Activated CD4-positive, alpha-beta T cell treated with anti-CD3 and anti-CD28 coated beads, Interleukin-2, amount 50 U/mL, for 48 hours (primary cell): ENCODE measurements at regions not wholly inside any gene's neighbourhood (a gene's known extent, or its start where the extent isn't known, plus 50 kb on each side); places are given as distances from the start of the nearest gene placed in this dataset.
"Not testable (repeated sequence)": the region's sequence is repeated elsewhere in the genome, so short reads cannot be mapped to it uniquely, and the experiment has no call there.

Source experiments
- DNase-seq, 2 experiments: peaks; one replicate each; pipeline ENCODE4 v3.0.0-alpha.2; 2020

DNA sequence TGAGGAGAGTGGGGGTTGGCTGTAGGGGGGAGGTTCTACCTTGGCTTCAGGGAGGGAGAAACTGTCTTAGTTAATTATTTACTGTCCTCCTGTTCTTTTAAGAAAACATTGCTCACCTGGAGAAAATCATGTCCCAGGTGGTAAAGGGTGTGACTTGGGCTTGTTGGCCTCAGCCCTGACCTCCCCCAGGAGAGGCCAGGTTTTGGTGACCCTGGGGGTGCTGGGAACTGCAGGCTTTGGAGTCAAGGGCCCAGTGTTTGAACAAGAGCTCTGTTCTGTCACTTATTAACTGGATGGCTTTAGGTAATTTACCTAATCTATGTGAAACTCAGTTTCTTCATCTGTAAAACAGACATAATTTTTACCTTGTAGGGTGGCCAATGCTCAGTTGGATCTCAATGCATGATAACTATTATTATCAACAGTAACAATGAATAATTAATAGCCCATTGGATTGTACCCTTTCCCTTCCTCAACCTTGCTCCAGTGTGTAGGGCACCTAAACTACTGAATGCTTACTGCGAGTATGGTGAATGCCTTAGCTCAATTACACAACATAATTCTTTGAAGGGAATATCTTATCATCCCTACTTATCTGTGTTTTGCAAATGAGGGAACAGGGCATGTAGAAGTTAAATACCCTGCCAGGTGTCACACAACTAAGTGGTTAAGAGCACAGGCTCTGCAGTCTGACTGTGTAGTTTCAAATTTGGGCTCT, 959.4 kb upstream of the DEFB115 start:
- DNase-seq: not testable (repeated sequence)

DNA sequence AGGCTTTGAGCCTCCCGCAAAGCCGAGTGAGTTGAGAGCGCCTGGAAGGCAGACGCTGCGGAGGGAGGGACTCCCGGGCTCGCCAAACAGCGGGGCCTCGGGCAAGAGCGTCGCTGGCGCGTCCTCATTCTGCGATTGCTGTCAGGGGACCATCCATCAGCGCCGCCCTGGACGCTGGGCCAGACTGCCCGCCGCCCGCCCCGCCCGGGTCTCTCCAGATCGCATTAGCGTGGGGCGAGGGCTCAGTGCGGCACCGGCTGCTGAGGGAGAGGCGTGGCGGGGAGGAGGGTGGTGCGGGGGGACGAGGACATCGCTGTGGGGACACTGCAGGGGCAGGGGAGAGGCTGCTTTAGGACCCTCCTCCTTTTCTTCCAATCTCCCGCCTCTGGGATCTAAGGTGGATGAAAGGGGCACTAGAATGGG, 957.2 kb upstream of the DEFB115 start:
- DNase-seq: not testable (repeated sequence)

DNA sequence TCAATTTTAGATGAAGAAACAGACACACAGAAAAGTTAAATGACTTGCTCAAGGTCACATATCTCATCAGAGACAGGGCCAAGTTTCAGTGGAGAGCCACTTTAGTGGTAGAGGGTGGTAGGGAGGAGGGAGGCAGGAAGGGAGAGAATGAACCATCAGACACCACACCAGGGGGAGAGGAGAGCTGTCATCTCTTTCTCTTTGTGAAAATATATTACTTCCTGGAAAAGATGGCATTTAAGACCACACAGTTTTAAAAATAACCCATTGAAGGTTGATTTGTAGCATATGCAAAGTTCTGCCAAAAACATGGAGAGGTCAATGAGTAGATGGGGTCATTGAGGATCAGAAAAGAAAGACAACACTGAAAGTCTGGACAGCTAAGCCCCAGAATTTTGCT, 954.7 kb upstream of the DEFB115 start:
- not testable (repeated sequence) for DNase-seq

DNA sequence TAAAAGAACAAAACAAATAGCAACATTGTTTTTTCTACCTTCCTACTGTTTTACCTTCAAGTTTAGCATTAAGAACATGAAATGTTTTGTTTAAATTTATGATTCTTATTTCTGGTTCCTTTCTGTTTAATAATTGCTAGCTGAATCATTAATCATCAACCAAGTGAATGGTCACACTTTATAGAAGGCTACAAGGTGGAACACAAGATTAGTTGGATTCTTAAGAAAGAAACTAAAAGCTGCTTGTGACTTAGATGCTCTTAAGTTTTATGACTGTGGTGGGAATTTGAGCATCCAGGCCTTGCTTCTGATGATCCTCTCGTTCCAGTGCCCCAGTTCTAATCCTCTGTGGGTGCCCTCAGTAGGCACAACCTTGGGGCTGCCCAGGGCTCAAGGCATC, 947.5 kb upstream of the DEFB115 start:
- DNase-seq: not testable (repeated sequence)

DNA sequence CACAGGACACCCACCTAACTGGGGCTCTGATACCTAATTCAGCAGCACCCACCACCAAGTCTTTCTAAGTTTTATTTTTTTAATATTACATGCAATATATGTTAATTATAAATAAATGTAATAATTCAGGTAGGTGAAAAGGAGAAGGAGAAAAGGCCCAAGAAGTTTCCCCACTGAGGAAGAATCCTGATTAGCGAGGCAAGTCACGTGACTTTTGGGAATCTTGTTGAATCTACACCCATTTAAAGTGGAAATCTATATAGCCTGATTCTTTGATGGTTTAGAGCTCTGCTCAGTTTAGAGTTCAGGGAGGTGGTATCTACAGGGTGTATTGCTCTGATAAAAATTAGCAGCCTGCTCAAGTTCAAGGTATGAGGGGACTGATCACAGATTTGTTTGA, 947.1 kb upstream of the DEFB115 start:
- not testable (repeated sequence) for DNase-seq

DNA sequence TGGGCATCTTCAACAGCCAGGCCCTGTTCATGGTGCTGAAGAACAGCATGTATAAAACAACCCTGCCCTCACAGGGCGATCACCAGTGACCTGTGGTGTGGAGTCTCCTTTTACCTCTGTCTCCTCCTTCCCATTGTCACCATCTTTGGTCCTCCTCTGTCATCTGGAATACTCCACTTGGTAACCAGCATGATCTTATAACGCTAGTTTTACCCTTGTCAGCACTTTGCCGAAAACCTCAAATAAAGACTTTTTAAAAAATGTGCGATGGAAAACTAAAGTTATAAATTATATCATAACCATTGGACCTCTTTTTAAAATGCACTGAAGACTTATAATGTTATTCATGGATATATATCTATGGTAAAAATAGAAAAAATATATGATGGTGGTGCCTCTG, 945.2 kb upstream of the DEFB115 start:
- DNase-seq: not testable (repeated sequence)

DNA sequence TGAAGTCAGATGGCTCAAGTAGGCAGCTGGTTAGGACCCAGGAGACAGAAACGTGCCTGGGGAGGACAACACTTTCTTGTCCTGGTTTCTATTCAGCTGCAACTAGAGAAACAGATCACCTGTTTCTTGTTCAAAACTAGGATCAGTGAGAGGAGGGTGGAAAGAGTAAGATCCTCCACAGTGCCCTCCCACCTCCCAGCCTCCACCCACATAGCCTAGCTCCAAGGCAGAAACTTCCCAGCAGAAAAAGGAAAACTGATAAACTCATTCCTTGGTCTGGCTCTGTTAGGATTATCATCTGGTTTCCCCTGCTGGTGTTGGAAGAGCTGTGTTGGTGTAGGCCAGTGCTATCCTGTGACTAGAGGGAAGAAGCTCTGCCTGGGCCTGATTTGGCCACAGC, 943.8 kb upstream of the DEFB115 start:
- DNase-seq: not testable (repeated sequence)

DNA sequence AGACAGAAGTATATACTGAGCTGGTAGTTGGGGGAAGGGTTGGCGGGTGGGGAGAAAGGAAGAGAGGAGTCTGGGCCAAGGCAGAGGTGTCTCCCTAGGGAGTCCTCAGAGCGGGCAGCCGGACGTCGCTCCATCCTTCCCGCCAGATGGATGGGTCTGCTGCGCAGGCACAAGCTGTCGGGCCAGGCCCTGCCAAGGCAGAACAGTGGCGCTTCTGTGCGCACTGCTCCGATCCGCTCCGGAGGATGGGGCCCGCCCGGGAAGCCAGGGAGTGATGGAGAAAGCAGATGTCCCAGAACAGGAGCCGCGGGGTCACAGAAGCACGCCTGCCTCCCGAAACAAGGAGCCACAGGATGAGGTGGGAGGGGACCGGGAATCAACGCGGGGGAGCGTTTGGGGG, 941.4 kb upstream of the DEFB115 start:
- DNase-seq: not testable (repeated sequence)

DNA sequence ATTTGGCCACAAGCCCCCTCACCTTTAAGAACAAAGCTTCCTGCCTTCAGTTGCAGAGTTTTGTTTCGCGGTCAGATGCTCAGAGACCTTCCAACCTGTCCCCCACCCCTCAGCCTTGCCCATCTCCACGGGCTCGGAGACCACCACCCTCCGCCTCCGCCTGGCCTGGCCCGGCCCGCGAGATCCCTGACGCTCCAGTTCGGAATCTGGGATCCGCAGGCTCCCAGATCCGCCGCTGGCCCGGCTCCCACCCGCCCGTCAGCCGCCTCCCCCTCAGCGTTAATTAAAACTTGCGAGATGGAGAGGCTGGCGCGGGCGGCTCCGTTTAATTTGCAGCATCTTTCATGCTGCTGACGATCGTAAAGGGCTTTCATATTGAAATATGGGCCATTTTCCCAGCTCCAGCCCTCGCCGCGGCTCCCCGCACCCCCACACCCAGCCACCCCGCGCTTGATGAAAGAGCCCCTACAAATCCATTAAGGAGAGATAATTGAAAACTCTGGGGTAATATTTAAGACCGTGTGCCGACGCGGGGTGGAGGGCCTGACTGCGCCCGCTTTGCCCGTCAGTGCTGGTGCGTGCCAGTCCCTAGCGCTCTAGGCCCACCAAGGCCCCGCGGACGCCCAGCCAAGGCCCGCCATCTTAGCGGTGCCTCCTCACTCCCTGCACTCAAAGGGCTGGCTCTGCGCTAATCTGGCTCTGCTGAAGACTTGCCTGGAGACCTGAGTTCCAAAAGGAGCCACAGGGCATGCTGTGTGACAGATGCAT, 940.7 kb upstream of the DEFB115 start:
- DNase-seq: not testable (repeated sequence)

DNA sequence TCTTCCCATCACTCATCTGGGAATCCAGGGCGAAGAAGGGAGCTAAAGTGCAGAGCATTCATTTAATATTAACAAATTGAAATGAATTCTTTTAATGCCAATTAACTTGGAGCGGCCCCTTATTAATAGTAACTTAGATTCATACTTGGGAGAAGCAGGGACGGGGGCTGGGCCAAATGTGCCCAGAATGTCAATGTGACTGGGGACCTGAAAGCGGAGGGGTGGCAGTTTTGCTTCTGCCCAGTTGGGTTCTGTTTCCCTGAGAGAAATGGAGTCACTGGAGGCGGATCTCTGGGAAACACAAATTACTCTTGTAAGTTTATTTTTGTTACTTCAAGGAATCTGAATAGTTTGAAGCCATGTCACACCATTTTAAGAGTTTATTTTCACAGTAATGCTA, 923.7 kb upstream of the DEFB115 start:
- not testable (repeated sequence) for DNase-seq

DNA sequence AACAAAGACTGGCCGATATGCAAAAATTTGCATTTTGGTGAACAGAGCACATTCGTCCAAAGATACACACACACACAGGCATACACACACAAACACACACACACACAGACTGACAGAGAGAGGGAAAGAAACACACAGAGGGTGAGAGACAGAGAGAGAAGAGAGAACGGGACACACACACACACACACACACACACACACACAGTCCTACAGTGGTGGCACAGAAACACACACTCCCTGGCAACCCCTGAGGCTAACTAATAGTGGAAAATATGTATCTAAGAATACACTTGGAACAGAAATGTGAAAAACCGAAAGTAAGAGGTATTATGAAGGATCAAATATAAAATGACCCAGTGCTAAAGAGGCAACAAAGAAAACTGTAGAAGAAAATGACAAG, 919.9 kb upstream of the DEFB115 start:
- not testable (repeated sequence) for DNase-seq

DNA sequence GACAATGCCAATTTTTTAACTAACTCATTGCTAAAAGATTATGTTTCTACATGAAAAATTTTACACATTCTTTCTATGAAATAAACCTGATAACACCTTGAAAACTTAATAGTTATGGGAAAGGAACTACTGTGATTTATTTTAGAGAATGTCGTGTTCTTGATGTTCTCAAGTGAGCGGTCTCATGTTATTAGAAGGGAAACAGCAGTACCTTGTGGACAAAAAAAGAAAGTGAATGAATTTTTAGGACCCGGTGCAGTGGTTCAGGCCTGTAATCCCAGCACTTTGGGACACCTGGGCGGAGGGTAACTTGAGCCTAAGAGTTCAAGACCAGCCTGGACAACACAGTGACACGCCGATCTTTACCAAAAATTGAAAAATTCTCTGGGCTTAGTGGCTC, 908.5 kb upstream of the DEFB115 start:
- not testable (repeated sequence) for DNase-seq

DNA sequence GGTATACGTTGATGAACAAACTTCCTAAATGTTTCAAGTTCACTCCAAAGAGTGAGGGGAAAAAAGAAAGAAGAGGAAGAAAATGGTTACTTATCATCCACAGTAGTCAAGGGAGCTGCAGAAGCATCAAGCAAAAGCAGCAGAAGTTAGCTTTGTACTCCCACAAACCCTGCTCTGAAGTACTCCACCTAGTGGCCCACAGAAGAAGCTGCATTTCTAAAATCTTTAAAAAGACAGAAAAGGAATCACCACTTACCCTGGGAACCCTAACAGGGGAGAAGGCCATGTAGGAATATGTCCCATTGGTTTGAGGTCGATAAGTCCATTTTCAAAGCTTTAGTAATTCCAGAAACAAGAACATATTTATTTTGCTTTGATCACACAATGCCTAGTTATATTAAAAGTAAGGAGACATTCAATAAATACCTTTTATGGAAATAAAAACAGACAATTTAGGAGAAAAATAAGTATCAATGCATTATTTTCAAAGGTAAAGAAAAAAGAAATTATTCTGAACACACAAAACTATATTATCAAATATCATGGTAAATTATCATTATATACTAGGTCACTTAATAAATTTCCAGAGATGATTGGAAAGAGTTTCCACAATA, 900.5 kb upstream of the DEFB115 start:
- DNase-seq: not testable (repeated sequence)

DNA sequence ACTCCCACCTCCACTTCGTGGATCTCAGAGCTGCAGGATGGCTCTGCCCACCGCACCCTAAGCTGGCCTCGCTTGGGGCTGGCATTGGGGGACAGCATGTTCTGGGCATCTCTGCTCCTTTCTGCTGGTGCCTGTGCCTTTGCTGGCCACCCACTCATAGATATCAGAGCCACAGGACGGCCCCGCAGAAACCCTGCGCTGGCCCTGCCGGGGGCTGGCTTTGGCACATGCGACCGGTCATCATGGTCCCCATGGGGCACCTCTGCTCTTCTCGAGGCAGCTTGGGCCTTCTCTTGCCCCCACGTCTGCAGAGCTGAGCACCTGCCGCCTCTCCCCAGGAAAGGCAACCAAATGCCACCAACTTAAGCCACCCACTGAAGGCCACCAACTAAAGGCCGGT, 895.7 kb upstream of the DEFB115 start:
- DNase-seq: not testable (repeated sequence)

DNA sequence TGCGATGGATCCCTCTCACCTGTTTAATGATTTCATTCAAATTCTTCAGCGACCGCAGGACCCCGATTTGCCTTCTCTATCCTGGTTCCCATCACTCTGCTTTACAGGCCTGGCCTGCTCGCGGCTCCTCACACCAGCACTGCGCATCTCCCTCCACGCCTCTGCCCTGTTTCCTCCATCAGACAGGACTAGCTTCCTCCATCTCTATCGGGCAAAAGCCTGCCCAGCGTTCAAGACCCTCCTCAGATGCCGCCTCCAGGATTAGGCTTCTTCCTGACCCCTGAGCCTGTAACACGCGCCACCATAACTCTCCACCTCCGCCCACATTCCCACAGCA, 881.1 kb upstream of the DEFB115 start:
- not testable (repeated sequence) for DNase-seq

DNA sequence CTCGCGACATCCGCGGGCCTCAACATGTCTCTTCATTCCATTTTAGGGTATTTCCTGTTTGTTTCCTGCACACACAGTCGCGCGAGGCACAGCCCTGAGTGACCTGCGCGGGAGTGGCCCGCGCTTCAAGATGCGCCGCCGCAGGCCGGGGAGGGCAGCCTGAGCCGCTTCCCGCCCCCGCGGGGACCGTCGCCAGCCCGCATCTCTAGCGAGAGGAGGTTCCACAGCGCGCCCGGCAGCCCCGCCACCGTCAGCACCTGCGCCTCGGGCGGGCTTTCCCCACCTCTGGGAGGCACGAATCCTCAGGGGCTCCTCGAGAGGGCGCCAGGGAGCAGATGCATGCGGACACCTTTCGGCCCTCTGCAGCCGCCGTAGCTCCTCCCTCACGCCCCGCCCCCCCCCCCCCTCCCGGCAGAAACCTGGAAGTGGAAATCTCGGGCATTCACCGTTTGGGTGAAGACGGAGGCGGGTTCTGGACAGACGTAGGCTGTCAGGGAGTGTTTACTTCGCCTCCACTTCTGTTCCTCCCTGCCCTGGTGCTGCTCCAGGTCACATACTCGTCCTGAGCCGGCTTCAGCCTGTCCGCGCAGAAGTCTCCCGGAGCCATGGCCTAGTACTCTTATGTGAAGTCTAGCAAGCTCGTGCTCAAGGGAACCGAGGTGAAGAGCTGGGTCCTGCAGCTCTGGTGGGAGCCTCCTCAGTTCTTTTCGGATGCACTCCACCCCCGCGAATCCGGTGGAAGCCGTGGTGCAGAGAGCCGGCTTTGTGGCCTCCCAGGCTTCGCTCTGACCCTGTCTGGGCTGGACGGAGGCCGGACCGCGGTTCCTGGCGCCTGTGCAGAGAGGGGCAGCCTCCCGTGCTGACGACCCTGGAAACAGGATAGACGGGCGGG, 880.5 kb upstream of the DEFB115 start:
- peak; percentile 89 to 92 for DNase-seq

DNA sequence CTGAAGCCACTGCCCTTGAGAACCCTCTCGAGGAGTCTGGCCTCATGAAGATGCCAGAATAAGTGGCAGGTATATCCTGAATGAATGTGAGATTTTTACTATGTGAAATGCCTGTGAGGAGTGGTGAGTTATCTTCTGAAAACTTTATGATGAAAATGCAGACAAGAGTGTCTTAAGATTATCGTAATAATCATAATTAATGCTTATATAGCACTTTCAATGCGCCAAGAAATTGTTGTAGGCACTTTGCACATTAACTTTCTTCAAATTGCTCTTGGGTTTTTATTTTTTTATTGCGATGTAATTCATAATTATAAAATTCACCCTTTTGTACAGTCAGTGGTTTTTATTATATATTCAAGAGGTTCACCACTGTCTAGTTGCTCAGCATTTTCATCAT, 879.1 kb upstream of the DEFB115 start:
- not testable (repeated sequence) for DNase-seq

DNA sequence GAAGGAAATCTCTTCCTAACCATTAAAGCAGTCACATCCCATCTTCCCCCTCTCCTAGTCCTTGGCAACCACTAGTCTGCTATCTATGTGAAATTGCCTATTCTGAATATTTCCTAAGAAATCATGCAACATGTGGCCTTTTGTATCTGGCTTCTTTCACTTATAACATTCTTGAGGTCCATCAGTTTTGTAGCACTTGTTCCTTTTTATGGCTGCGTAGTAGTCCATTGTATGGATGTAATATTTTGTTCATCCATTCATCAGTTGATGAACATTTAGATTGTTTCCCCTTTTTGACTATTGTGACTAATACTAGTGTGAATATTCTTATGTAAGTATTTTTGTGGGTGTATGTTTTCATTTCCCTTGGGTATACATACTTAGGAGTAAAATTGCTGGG, 878.7 kb upstream of the DEFB115 start:
- not testable (repeated sequence) for DNase-seq

DNA sequence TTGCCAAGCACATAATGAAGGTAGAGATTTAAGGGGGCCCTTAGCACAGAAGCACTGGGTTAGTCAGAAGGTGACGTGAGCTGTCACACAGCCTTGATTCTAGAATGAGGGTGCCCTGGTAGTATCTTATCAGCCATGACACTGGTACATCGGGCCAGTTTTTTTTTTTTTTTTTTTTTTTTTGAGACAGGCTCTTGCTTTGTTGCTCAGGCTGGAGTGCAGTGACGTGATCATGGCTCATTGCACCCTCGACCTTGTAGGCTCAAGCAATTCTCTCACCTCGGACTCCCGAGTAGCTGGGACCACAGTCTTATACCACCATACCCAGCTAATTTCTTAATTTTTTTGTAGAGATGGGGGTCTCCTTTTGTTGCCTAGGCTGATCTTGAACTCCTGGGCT, 872.6 kb upstream of the DEFB115 start:
- not testable (repeated sequence) for DNase-seq

DNA sequence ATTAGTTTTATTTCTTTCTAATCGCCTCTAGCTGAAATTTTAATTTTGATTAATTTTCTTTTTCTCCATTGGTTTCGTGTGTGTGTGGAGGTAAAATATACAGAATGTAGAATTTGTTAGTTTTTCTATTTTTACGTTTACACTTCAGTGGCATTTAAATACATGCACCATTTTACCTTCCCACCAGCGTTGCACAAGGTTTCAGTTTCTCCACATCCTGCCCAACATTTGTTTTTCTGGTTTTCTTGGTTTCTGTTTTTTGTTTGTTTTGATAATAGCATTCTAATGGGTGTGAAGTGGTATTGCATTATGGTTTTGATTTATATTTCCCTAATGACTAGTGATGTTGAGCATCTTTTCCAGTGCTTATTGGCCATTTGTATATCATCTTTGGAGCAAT, 871.4 kb upstream of the DEFB115 start:
- DNase-seq: not testable (repeated sequence)

DNA sequence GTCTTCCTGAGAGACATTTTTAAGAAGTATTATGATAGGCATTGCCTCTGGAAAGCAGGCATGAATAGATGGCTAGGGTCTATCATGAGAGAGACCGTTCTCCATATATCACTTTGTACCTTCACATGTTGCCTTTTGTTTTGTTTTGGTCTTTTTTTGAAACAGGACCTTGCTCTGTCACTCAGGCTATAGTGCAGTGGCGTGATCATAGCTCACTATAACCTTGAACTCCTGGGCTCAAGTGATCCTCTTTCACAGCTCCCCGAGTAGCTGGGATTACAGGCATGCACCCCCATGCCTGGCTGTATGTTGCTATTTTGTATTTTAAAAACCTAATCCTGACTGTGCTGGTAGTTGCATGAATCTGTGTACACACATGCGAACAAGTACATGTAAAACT, 869.6 kb upstream of the DEFB115 start:
- DNase-seq: not testable (repeated sequence)

DNA sequence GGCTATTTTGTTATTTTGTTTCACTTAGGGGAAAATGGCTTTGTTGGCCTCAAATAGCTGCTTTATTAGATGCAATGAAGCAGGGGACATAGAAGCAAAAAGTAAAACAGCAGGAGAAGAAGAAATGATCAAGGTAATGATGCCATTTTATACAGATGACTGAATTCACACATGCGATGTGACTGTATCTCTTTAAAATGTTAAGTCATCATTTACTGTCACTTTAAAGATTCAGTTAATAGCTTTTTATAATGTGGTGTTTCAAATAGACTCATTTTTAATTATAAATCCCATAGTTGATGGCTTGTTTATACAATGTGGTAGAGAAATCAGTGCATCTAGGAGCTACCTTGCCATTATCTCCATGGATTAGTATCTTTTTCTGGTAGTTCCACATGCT, 863.9 kb upstream of the DEFB115 start:
- DNase-seq: not testable (repeated sequence)

DNA sequence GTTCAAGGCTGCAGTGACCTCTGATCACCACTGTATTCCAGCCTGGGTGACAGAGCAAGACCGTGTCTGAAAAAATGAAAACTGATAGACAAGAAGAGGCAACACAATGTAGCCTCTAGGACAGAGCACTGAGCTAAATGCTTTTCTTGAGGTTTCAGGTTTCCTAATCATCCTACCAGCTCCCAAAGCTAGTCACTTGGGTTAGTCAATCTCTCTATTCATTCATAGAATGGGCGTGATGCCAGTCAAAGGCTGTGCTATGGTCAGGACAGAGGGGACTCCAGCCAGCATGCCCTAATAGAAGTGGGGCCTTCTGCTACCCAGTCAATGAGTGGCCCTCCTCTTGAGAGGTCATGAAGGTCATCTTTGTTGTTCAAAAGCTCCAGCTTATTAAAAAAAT, 860.4 kb upstream of the DEFB115 start:
- not testable (repeated sequence) for DNase-seq
